ENCODE measurements at regions not wholly inside any gene's neighbourhood (a gene's known extent, or its start where the extent isn't known, plus 50 kb on each side); places are given as distances from the start of the nearest gene placed in this dataset.

DNA sequence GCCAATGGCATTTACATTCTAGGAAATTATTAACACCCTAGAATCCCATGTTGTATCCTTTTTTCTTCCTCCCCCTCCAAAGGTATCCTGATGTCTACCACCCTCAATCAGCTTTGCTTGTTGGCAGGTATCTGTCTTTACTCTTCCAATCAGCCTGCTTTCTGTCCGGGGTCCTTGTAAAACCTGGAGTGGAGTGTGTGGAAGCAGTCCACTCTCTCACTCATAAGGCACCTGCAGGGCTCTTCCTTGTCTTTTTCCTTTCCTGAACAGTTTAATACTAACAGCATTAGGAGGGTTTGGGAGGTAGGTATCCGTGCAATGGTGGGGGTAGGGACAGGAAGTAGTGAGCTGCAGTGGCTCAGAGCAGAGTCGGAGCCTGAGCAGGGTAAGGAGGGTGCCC, 193.4 kb downstream of the BARX2 start:
- TF ChIP-seq, protein P1, sequence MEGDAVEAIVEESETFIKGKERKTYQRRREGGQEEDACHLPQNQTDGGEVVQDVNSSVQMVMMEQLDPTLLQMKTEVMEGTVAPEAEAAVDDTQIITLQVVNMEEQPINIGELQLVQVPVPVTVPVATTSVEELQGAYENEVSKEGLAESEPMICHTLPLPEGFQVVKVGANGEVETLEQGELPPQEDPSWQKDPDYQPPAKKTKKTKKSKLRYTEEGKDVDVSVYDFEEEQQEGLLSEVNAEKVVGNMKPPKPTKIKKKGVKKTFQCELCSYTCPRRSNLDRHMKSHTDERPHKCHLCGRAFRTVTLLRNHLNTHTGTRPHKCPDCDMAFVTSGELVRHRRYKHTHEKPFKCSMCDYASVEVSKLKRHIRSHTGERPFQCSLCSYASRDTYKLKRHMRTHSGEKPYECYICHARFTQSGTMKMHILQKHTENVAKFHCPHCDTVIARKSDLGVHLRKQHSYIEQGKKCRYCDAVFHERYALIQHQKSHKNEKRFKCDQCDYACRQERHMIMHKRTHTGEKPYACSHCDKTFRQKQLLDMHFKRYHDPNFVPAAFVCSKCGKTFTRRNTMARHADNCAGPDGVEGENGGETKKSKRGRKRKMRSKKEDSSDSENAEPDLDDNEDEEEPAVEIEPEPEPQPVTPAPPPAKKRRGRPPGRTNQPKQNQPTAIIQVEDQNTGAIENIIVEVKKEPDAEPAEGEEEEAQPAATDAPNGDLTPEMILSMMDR (IDR thresholded peaks at IDR 0.05 in 2 of 3, conservative IDR thresholded peaks at IDR 0.05 in 1 of 3; ENCODE audit: control insufficient read depth in 2 of 3, extremely low read depth in 1 of 3, insufficient read depth in 1 of 3, low read depth in 3 of 3, low read length in 3 of 3) = no peak
- TF ChIP-seq JUND (IDR thresholded peaks at IDR 0.05; ENCODE audit: low read depth, low read length) (no peak), FOXK2 (IDR thresholded peaks at IDR 0.05) (no peak), ASH2L (IDR thresholded peaks at IDR 0.05; ENCODE audit: borderline replicate concordance, low read depth) (no peak), POLR2A (IDR thresholded peaks at IDR 0.05; ENCODE audit: low read depth, low read length) (no peak), GABPA (IDR thresholded peaks at IDR 0.05; ENCODE audit: low read depth) (no peak), BHLHE40 (IDR thresholded peaks at IDR 0.05; ENCODE audit: borderline replicate concordance in 1 of 2, low read depth in 2 of 2, low read length in 1 of 2) (no peak)
- TF ChIP-seq, protein P2, sequence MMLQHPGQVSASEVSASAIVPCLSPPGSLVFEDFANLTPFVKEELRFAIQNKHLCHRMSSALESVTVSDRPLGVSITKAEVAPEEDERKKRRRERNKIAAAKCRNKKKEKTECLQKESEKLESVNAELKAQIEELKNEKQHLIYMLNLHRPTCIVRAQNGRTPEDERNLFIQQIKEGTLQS (IDR thresholded peaks at IDR 0.05; ENCODE audit: borderline replicate concordance, extremely low read depth, low read depth, low read length) = no peak
- TF ChIP-seq, protein P3, sequence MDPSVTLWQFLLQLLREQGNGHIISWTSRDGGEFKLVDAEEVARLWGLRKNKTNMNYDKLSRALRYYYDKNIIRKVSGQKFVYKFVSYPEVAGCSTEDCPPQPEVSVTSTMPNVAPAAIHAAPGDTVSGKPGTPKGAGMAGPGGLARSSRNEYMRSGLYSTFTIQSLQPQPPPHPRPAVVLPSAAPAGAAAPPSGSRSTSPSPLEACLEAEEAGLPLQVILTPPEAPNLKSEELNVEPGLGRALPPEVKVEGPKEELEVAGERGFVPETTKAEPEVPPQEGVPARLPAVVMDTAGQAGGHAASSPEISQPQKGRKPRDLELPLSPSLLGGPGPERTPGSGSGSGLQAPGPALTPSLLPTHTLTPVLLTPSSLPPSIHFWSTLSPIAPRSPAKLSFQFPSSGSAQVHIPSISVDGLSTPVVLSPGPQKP (IDR thresholded peaks at IDR 0.05; ENCODE audit: low read depth, low read length) = no peak
